HG03520 (cell line): ENCODE measurements at regions not wholly inside any gene's neighbourhood (a gene's known extent, or its start where the extent isn't known, plus 50 kb on each side); places are given as distances from the start of the nearest gene placed in this dataset.

Experiments
- ATAC-seq: cut with Tn5 transposase; IDR thresholded peaks from one replicate; pipeline ENCODE4 v1.9.1; 2021; ENCODE audit warnings: mild to moderate bottlenecking, moderate library complexity; ENCODE audit not compliant: unreplicated experiment

DNA sequence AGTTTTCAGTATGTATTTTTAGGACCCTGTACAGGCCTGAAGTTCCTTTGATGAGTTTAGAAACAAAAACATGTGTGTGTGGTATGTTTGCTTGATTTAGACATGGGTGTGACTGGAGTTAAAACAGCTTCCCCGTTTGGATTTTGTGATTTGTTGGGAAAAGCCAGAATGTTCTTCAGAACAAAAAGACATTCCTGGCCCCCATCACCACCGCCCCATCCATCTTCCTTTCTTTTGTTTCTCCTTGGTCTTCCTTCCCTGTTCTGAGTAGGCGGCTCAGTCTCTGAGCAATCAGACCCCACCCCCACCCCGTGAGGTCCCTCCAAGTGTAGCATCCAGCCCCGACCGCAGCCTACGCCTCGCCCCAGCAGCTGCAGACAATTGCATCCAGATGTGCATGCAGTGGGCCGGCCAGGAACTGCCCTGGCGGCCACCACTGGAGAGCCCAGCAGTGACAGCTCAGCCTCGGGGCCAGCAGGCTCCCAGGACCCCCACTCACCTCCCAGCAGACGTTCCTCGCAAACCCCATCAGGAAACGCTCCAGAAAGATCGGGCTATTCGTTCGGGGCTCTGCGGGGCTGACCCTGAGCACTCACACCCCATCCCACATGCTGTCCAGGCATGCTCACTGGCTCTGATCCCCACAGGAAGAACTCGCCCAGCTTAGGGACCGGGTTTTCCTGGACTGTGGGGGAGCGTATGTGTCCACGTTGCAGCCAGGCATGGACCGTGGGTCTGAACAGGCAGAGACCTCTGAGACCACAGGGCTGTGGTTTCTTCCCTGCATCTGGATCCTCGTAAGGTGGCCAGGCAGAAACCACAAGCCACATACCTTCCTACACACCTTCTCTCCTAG lies 99.8 kb upstream of the CDH5 start:
- no peak for ATAC-seq

- ATAC-seq, result no peak
These were observed 100.8 kb upstream of the CDH5 start for GRCh38 chr16:66265556-66266141.

DNA sequence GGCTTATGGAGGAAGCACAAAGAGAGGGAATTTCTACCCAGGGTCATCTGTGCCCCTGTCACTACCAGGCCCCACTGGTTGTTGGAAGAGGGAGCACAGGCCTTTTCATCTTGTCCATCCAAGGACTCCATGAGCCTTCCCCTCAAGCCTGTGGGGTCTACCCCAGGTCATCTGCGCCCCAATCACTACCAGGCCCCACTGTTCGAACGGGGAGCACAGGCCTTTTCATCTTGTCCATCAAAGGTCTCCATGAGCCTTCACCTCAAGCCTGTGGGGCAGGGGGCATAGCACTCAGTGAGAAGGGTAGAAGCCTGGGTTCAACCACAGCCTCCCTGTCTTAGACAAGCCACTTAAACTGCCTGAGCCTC lies 101.5 kb upstream of the CDH5 start:
- no peak for ATAC-seq

- no peak for ATAC-seq
These were observed 102.0 kb upstream of the CDH5 start for GRCh38 chr16:66264311-66265047.

DNA sequence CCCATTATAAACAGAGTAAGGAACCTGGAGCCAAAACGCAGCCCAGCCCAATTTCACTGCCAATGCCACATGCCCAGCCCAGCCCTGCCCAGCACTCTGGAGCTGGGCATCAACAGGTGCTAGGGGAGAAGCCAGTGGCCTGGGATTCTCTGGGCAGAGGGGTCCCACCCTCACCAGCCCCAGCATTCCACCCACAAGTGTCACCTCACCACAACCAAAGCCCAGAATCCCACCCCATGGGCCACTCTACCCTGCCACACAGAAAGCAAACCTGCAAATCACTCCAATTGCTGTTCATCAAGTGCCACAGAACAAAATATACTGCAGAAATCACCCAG lies 102.5 kb upstream of the CDH5 start:
- ATAC-seq, result no peak

GRCh38 chr16:66263168-66263972 lies 103.1 kb upstream of the CDH5 start:
- ATAC-seq, result no peak

DNA sequence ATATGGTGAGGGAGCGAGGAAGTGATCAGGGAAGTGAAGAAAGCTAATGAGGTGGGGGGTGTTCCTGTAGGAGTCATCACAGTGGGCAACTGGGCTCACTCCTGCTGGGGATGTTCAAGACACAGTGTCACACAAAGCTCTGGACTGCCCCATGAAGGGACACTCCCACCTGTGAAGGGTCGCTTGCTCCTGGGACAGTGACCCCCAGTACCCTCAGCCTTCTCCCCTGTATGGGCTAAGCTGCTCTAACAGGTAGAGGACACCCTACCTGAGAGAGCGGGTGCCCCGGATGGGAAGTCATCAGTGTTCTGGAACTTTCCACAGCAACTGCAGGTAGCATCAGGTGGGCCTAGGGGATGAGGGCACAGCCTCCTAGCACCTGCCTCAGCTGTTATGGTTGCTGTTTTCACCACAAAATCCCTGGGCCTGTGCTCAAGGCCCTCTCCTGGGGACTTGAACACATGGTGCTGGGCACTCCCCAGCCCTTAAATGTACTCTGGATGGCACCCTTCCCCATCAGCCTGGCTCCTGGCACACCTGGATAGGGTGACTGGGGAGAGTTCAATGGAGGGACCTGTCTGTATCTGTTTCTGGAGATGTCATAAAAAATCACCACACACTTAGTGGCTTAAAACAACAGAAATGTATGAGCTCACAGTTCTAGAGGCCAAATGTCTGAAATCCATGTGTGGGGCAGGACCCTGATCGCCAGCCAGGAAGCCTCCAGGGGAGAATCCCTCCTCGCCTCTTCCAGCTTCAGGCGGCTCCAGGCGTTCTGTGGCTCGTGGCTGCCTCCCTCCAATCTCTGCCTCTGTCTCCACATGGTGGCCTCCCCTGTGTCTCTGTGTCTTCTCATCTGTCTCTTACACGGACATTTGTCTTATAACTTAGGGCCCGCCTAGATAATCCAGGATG lies 104.0 kb upstream of the CDH5 start:
- ATAC-seq, result no peak

- no peak for ATAC-seq
These were observed 104.7 kb upstream of the CDH5 start for GRCh38 chr16:66261826-66262225.

- ATAC-seq, result no peak
These were observed 105.8 kb upstream of the CDH5 start for GRCh38 chr16:66260522-66261254.

GRCh38 chr16:66258916-66259845 lies 107.3 kb upstream of the CDH5 start:
- no peak for ATAC-seq

- ATAC-seq, result no peak
These were observed 109.6 kb upstream of the CDH5 start for GRCh38 chr16:66256919-66257318.

GRCh38 chr16:66255647-66256046 lies 110.8 kb upstream of the CDH5 start:
- no peak for ATAC-seq

DNA sequence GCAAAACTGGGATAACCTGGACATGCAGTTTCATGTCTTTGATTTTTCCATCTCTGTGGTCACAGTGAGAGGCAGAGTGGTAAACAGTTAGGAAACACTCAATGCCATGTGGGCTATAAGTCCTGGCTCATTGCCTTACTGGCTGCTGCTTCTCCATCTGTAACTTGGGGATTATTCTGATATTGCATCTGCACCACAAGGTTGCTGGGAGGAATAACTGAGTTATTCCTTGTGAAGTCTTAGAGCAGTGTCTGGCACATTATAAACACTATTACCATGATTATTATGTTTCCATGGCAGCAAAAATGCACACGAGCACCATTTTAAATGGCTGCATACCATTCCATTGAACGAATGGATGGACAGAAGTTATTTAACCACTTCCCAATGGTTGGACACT lies 111.7 kb upstream of the CDH5 start:
- ATAC-seq, result no peak

- no peak for ATAC-seq
These were observed 112.4 kb upstream of the CDH5 start for GRCh38 chr16:66254106-66254505.

- ATAC-seq, result no peak
These were observed 114.9 kb upstream of the CDH5 start for GRCh38 chr16:66251476-66252160.

GRCh38 chr16:66250686-66251431 lies 115.6 kb upstream of the CDH5 start:
- no peak for ATAC-seq
